ENCODE measurements at regions not wholly inside any gene's neighbourhood (a gene's known extent, or its start where the extent isn't known, plus 50 kb on each side); places are given as distances from the start of the nearest gene placed in this dataset.

- TF ChIP-seq POLR2A (IDR thresholded peaks at IDR 0.05) (no peak), CTCF (IDR thresholded peaks at IDR 0.05) (no peak)
Measured at GRCh38 chr17:63086483-63087185, 120.6 kb downstream of the TANC2 start.
